ENCODE measurements at regions not wholly inside any gene's neighbourhood (a gene's known extent, or its start where the extent isn't known, plus 50 kb on each side); places are given as distances from the start of the nearest gene placed in this dataset.

DNA sequence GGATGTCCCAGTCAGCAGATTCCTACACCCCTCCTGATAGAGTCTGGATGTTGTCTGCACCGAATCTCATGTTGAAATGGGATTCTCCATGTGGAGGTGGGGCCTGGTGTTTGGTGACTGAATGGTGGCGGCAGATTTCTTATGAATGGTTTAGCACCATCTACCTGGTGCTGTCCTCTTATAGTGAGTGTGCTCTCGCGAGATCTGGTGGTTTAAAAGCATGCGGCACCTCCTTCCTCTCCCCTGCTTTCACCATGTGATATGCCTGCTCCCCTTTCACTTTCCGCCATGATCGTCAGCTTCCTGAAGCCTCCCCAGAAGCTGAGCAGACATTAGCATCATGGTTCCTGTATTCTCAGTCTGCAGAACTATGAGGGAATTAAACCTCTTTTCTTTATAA lies 135.2 kb upstream of the SLC6A11 start (continued):
- TF ChIP-seq CTCF (IDR thresholded peaks at IDR 0.05) (no peak), NR1H2 (CRISPR knock-in tag; IDR thresholded peaks at IDR 0.05) (no peak), ZNF138 (CRISPR knock-in tag; conservative IDR thresholded peaks at IDR 0.05) (no peak), FOXJ3 (CRISPR knock-in tag; IDR thresholded peaks at IDR 0.05; ENCODE audit: borderline replicate concordance) (no peak), PRDM15 (CRISPR knock-in tag; IDR thresholded peaks at IDR 0.05) (no peak)

DNA sequence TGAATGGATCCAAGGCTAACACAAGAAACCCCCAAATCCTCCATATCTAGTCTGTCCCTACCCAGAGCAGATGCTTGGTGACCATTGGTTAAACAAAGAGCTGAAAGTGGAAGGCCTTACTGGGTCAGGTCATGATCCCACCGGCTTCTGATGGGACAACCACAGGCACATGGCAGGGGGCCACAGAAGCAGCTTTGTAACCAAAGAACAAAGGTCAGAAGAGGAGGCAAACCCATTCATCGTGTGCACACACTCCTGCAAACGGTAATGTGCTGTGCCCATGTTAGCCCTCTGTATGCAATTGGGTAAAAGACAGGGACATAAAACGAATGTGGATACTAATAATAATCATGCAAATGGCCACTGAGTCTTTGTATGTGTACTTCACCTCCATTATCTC lies 133.3 kb upstream of the SLC6A11 start:
- CTCF ChIA-PET: interaction anchor here (0.9 kb wide), 1 partner anchor 22 kb away, joined by 3 read pairs; no protein-coding TSS in a partner anchor
- no peak overlapping the region for H3K27ac Mint-ChIP-seq

More for the DNA sequence above, 133.3 kb upstream of the SLC6A11 start:
- TF ChIP-seq SMAD3 (CRISPR knock-in tag; IDR thresholded peaks at IDR 0.05; ENCODE audit: borderline replicate concordance): no peak
- no peak for TF ChIP-seq PREB (CRISPR knock-in tag; IDR thresholded peaks at IDR 0.05; ENCODE audit: borderline replicate concordance)
- no peak for TF ChIP-seq ATF1 (CRISPR knock-in tag; IDR thresholded peaks at IDR 0.05)
- no peak for TF ChIP-seq CBFB (CRISPR knock-in tag; IDR thresholded peaks at IDR 0.05; ENCODE audit: low read depth)
- no peak for TF ChIP-seq ZBTB21 (CRISPR knock-in tag; IDR thresholded peaks at IDR 0.05; ENCODE audit: borderline replicate concordance)
- TF ChIP-seq SMAD4 (CRISPR knock-in tag; IDR thresholded peaks at IDR 0.05): no peak
- no peak for TF ChIP-seq CREM (CRISPR knock-in tag; IDR thresholded peaks at IDR 0.05)
- no peak for TF ChIP-seq IRF2 (CRISPR knock-in tag; IDR thresholded peaks at IDR 0.05; ENCODE audit: borderline replicate concordance, low read depth)
- TF ChIP-seq, protein P1, sequence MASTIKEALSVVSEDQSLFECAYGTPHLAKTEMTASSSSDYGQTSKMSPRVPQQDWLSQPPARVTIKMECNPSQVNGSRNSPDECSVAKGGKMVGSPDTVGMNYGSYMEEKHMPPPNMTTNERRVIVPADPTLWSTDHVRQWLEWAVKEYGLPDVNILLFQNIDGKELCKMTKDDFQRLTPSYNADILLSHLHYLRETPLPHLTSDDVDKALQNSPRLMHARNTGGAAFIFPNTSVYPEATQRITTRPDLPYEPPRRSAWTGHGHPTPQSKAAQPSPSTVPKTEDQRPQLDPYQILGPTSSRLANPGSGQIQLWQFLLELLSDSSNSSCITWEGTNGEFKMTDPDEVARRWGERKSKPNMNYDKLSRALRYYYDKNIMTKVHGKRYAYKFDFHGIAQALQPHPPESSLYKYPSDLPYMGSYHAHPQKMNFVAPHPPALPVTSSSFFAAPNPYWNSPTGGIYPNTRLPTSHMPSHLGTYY (CRISPR knock-in tag; IDR thresholded peaks at IDR 0.05): no peak
- TF ChIP-seq PRDM15 (CRISPR knock-in tag; IDR thresholded peaks at IDR 0.05): no peak
- TF ChIP-seq ZNF396 (CRISPR knock-in tag; IDR thresholded peaks at IDR 0.05; ENCODE audit: borderline replicate concordance): no peak
- ATAC-seq (no peak), DNase-seq (ENCODE audit: low spot score) (no peak)
- Mint-ChIP-seq H3K36me3 (no peaks in the 10 kb centered on the region), H3K4me1 (no peaks in the 10 kb centered on the region), H3K9me3 (no peaks in the 10 kb centered on the region; the same call in 1 of the 2 replicates), H3K27me3 (ENCODE audit: low read depth) (no peaks in the 10 kb centered on the region), H3K4me3 (no peak overlapping the region)
- POLR2A ChIA-PET: no interaction called here
